MCF 10A (cell line): ENCODE measurements at regions not wholly inside any gene's neighbourhood (a gene's known extent, or its start where the extent isn't known, plus 50 kb on each side); places are given as distances from the start of the nearest gene placed in this dataset.

Experiments used
- BruUV-seq: library from RNA; stranded (reverse); fragments of 400-500 nt; replicated peaks from 2 replicates; lab custom pipeline; 2021; lab: Mats Ljungman, UMichigan
- CTCF ChIA-PET: fragments of 300-600 bp; sonication (Branson Sonifier 250); formaldehyde crosslinking; extraction: SDS; loops from one replicate; lab custom pipeline; 2021; ENCODE audit warnings: antibody characterized with exemption, inconsistent platforms; lab: Yijun Ruan, JAX
- POLR2A ChIA-PET: fragments of 300-600, 350-650 bp; sonication (Branson Sonifier 250); formaldehyde crosslinking; extraction: SDS; loops from one replicate; lab custom pipeline; 2020; ENCODE audit warnings: antibody characterized with exemption, inconsistent platforms; lab: Yijun Ruan, JAX
- DNase-seq: peaks from one replicate; pipeline ENCODE4 v3.0.0-alpha.2; 2018; ENCODE audit not compliant: unreplicated experiment
- H3K27ac Mint-ChIP-seq: one replicate; pipeline ENCODE4 v1.8.0; 2022; ENCODE audit warnings: mild to moderate bottlenecking, low read depth, mixed read lengths; ENCODE audit not compliant: unreplicated experiment
- H3K27me3 Mint-ChIP-seq: one replicate; pipeline ENCODE4 v1.8.0; 2022; ENCODE audit warnings: mixed read lengths; ENCODE audit not compliant: insufficient read depth, unreplicated experiment
- H3K36me3 Mint-ChIP-seq: one replicate; pipeline ENCODE4 v1.8.0; 2022; ENCODE audit warnings: mild to moderate bottlenecking, moderate library complexity, mixed read lengths; ENCODE audit not compliant: insufficient read depth, unreplicated experiment
- H3K4me1 Mint-ChIP-seq: one replicate; pipeline ENCODE4 v1.8.0; 2022; ENCODE audit warnings: mixed read lengths; ENCODE audit not compliant: insufficient read depth, unreplicated experiment
- H3K4me3 Mint-ChIP-seq: one replicate; pipeline ENCODE4 v1.8.0; 2022; ENCODE audit warnings: mild to moderate bottlenecking, moderate library complexity, mixed read lengths; ENCODE audit not compliant: unreplicated experiment
- H3K9me3 Mint-ChIP-seq: one replicate; pipeline ENCODE4 v1.8.0; 2022; ENCODE audit warnings: mixed read lengths; ENCODE audit not compliant: unreplicated experiment
- CTCF ChIP-seq: fragments of 200-600 bp; IDR thresholded peaks from one replicate; pipeline ENCODE4 v1.8.0; 2022; ENCODE audit warnings: antibody characterized with exemption, mild to moderate bottlenecking; ENCODE audit not compliant: unreplicated experiment
- intact Hi-C: fragments of 100-400 bp; cut with micrococcal nuclease; formaldehyde crosslinking; loops from 2 replicates; pipeline ENCODE4 v1.14.1; 2022

GRCh38 chr7:68458010-68458908 lies 1140.0 kb upstream of the AUTS2 start:
- H3K9me3 Mint-ChIP-seq, result peaks cover 55% of the 10 kb centered on the region
- intact Hi-C loops, result no loop called here
- ChIA-PET POLR2A (interaction anchor here (0.5 kb wide), 1 partner anchor 568 kb away, joined by 3 read pairs; no protein-coding TSS in a partner anchor), CTCF (no interaction called here)
- no peaks in the 10 kb centered on the region for H3K27me3 Mint-ChIP-seq
- no peaks in the 10 kb centered on the region for H3K4me1 Mint-ChIP-seq
- no peak overlapping the region for H3K4me3 Mint-ChIP-seq
- H3K36me3 Mint-ChIP-seq, result no peaks in the 10 kb centered on the region
- no peak for TF ChIP-seq CTCF
- no TSS peak for BruUV-seq
- DNase-seq, result no peak
- no peak overlapping the region for H3K27ac Mint-ChIP-seq

GRCh38 chr7:68461430-68461829 lies 1136.8 kb upstream of the AUTS2 start:
- H3K27me3 Mint-ChIP-seq, result no peaks in the 10 kb centered on the region
- ChIA-PET CTCF (interaction anchor here (0.7 kb wide), 1 partner anchor 436 kb away, joined by 3 read pairs; no protein-coding TSS in a partner anchor), POLR2A (no interaction called here)
- TF ChIP-seq CTCF, result no peak
- H3K4me3 Mint-ChIP-seq, result no peak overlapping the region
- no peak for DNase-seq
- H3K9me3 Mint-ChIP-seq, result peaks cover 56% of the 10 kb centered on the region
- no peaks in the 10 kb centered on the region for H3K36me3 Mint-ChIP-seq
- no TSS peak for BruUV-seq
- intact Hi-C loops, result no loop called here
- no peak overlapping the region for H3K27ac Mint-ChIP-seq
- no peaks in the 10 kb centered on the region for H3K4me1 Mint-ChIP-seq

GRCh38 chr7:68470836-68471435 lies 1127.3 kb upstream of the AUTS2 start:
- DNase-seq, result no peak
- Mint-ChIP-seq H3K27me3 (no peaks in the 10 kb centered on the region), H3K9me3 (peaks cover 14% of the 10 kb centered on the region), H3K4me3 (no peak overlapping the region), H3K4me1 (no peaks in the 10 kb centered on the region), H3K36me3 (peaks cover 7% of the 10 kb centered on the region), H3K27ac (no peak overlapping the region)
- intact Hi-C loops, result no loop called here
- POLR2A ChIA-PET, result no interaction called here
- BruUV-seq, result no TSS peak
- TF ChIP-seq CTCF, result no peak
- CTCF ChIA-PET, result no interaction called here

- TF ChIP-seq CTCF, result no peak
Measured at GRCh38 chr7:68472688-68473087, 1125.6 kb upstream of the AUTS2 start.

More at GRCh38 chr7:68472688-68473087, 1125.6 kb upstream of the AUTS2 start:
- intact Hi-C loops, result no loop called here
- CTCF ChIA-PET, result interaction anchor here (0.6 kb wide), 1 partner anchor 449 kb away, joined by 4 read pairs; no protein-coding TSS in a partner anchor
- H3K27ac Mint-ChIP-seq, result no peak overlapping the region
- no peaks in the 10 kb centered on the region for H3K27me3 Mint-ChIP-seq
- POLR2A ChIA-PET, result no interaction called here
- BruUV-seq, result no TSS peak
- H3K4me3 Mint-ChIP-seq, result no peak overlapping the region
- H3K36me3 Mint-ChIP-seq, result peaks cover 7% of the 10 kb centered on the region
- no peak for DNase-seq
- H3K9me3 Mint-ChIP-seq, result peaks cover 22% of the 10 kb centered on the region
- no peaks in the 10 kb centered on the region for H3K4me1 Mint-ChIP-seq
